GM12878 (cell line): ENCODE measurements at regions not wholly inside any gene's neighbourhood (a gene's known extent, or its start where the extent isn't known, plus 50 kb on each side); places are given as distances from the start of the nearest gene placed in this dataset.

Source experiments
- ATAC-seq: fragments of 200-7000 bp; cut with Tn5 transposase; 3 replicates; pipeline ENCODE4 v1.9.1; 2020; ENCODE audit warnings: mild to moderate bottlenecking, moderate library complexity
- BruUV-seq: library from RNA; stranded (reverse); fragments of 400-500 nt; replicated peaks from 2 replicates; lab custom pipeline; 2021; lab: Mats Ljungman, UMichigan
- CTCF ChIA-PET: fragments of 300-600 bp; sonication (Branson Sonifier 250); formaldehyde crosslinking; extraction: SDS; loops from one replicate; lab custom pipeline; 2021; ENCODE audit warnings: inconsistent platforms; lab: Yijun Ruan, JAX
- POLR2A ChIA-PET: fragments of 350-600 bp; formaldehyde crosslinking; extraction: SDS; loops from one replicate; lab custom pipeline; 2021; ENCODE audit warnings: inconsistent platforms; lab: Charles Lee
- RAD21 ChIA-PET: fragments of 300-600 bp; sonication (Branson Sonifier 250); formaldehyde crosslinking; loops from one replicate; lab custom pipeline; 2023; ENCODE audit warnings: antibody characterized with exemption; ENCODE audit not compliant: unreplicated experiment; lab: Charles Lee
- SMC1A ChIA-PET: fragments of 300-600 bp; sonication (Branson Sonifier 250); formaldehyde crosslinking; loops from one replicate; lab custom pipeline; 2023; ENCODE audit not compliant: unreplicated experiment, uncharacterized antibody; lab: Charles Lee
- DNase-seq: peaks from one replicate; pipeline ENCODE4 v3.0.0-alpha.2; 2011; ENCODE audit warnings: low read depth, low spot score
- FAIRE-seq: peaks from 3 replicates; lab custom pipeline; 2011; peaks lifted over from hg19 to GRCh38; lab: Jason Lieb, UNC
- H2AFZ ChIP-seq: 2 replicates; pipeline ENCODE4 v1.6.0; 2011; ENCODE audit warnings: low read depth, low read length, control low read depth; ENCODE audit not compliant: control insufficient read depth
- H3K27ac ChIP-seq: 2 replicates; pipeline ENCODE4 v1.5.1; 2011; ENCODE audit warnings: control low read depth; ENCODE audit not compliant: control insufficient read depth, insufficient read depth
- H3K27me3 ChIP-seq, 2 experiments: replicated peaks in 1 of 2; 2 replicates each; pipeline versions ENCODE4 v1.6.0 to v1.6.1; 2011; ENCODE audit warnings: low read length in 1 of 2; ENCODE audit not compliant: control insufficient read depth in 2 of 2, insufficient read depth in 2 of 2
- H3K36me3 ChIP-seq, 2 experiments: 2 replicates each; pipeline ENCODE4 v1.5.1; 2011; ENCODE audit warnings: low read length in 1 of 2; ENCODE audit not compliant: control insufficient read depth in 2 of 2, insufficient read depth in 2 of 2
- H3K4me1 ChIP-seq: 2 replicates; pipeline ENCODE4 v1.6.1; 2011; ENCODE audit warnings: mild to moderate bottlenecking, low read length, moderate library complexity, mixed read lengths; ENCODE audit not compliant: control insufficient read depth, insufficient read depth
- H3K4me2 ChIP-seq: 2 replicates; pipeline ENCODE4 v1.6.0; 2011; ENCODE audit warnings: control low read depth; ENCODE audit not compliant: control insufficient read depth, insufficient read depth
- H3K4me3 ChIP-seq: fragments of 200-600 bp; sonication (generic); 2 replicates; pipeline ENCODE4 v1.5.1; 2016
- H3K79me2 ChIP-seq: 2 replicates; pipeline ENCODE4 v1.6.0; 2011; ENCODE audit warnings: low read length; ENCODE audit not compliant: control insufficient read depth, insufficient read depth
- H3K9ac ChIP-seq: 2 replicates; pipeline ENCODE4 v1.8.0; 2011; ENCODE audit warnings: low read length, control low read depth, mixed read lengths; ENCODE audit not compliant: control insufficient read depth, insufficient read depth
- H3K9me3 ChIP-seq: replicated peaks from 3 replicates; pipeline ENCODE4 v1.5.1; 2011; ENCODE audit warnings: mild to moderate bottlenecking, low read length; ENCODE audit not compliant: control insufficient read depth, insufficient read depth
- H4K20me1 ChIP-seq: 2 replicates; pipeline ENCODE4 v1.6.0; 2011; ENCODE audit not compliant: control insufficient read depth, insufficient read depth
- BCLAF1 ChIP-seq: fragments of 450-650 bp; IDR thresholded peaks from 2 replicates; pipeline ENCODE4 v1.6.1; 2017; ENCODE audit warnings: antibody characterized with exemption, mild to moderate bottlenecking, moderate library complexity
- BMI1 ChIP-seq: fragments of 450-650 bp; IDR thresholded peaks from 2 replicates; pipeline ENCODE4 v1.6.1; 2016; ENCODE audit warnings: mild to moderate bottlenecking, moderate library complexity, borderline replicate concordance
- CBX3 ChIP-seq: fragments of 200-600 bp; sonication (generic); IDR thresholded peaks from 2 replicates; pipeline ENCODE4 v1.6.1; 2016; ENCODE audit warnings: low read depth, borderline replicate concordance
- CUX1 ChIP-seq: IDR thresholded peaks from 2 replicates; pipeline ENCODE4 v1.6.1; 2012; ENCODE audit warnings: improper control_type of control experiment, low read depth, low read length; ENCODE audit not compliant: insufficient replicate concordance
- E2F8 ChIP-seq: fragments of 450-650 bp; IDR thresholded peaks from 2 replicates; pipeline ENCODE4 v1.6.1; 2018; ENCODE audit warnings: mild to moderate bottlenecking, low read depth, moderate library complexity; ENCODE audit not compliant: partially characterized antibody
- MTA3 ChIP-seq: IDR thresholded peaks from 2 replicates; pipeline ENCODE4 v1.6.1; 2012; ENCODE audit warnings: low read length, inconsistent platforms, borderline replicate concordance
- TCF3 ChIP-seq: IDR thresholded peaks from 2 replicates; pipeline ENCODE4 v1.6.1; 2012; ENCODE audit warnings: low read depth, mild to moderate bottlenecking, low read length, borderline replicate concordance; ENCODE audit not compliant: insufficient read depth
- WGBS: methylation state at CpG from one replicate; pipeline ENCODE4 v1.1.6; 2016; ENCODE audit warnings: low lambda C conversion rate; ENCODE audit not compliant: insufficient replicate concordance, insufficient coverage; ENCODE audit errors: missing lambda C conversion rate; 5-methylcytosine and 5-hydroxymethylcytosine counted together
- in situ Hi-C: fragments of 300-500 bp; cut with MboI; formaldehyde crosslinking; loops from 9 replicates; pipeline ENCODE4 v1.14.3; 2018; ENCODE audit warnings: mixed read lengths
- intact Hi-C: fragments of 100-400 bp; cut with micrococcal nuclease; formaldehyde crosslinking; loops from one replicate; pipeline ENCODE4 v1.14.2; 2022; ENCODE audit not compliant: unreplicated experiment
- TF ChIP-seq, protein P1 (sequence below): fragments of 450-650 bp; IDR thresholded peaks from 2 replicates; pipeline ENCODE4 v1.6.1; 2017; ENCODE audit warnings: mild to moderate bottlenecking, moderate library complexity

GRCh38 chr5:143662020-143662419 lies 149.9 kb upstream of the HMHB1 start:
- intact Hi-C loops (no loop called here), in situ Hi-C loops (no loop called here)
- no peaks in the 10 kb centered on the region for H3K36me3 ChIP-seq
- ChIA-PET POLR2A (interaction anchor here (1.3 kb wide), 1 partner anchor 21 kb away, joined by 3 read pairs; no protein-coding TSS in a partner anchor), CTCF (no interaction called here), RAD21 (interaction anchor here (1.3 kb wide), 1 partner anchor 8 kb away, joined by 3 read pairs; no protein-coding TSS in a partner anchor), SMC1A (interaction anchor here (2.6 kb wide), 1 partner anchor 14 kb away, joined by 8 read pairs; no protein-coding TSS in a partner anchor)
- no peak overlapping the region for H3K4me2 ChIP-seq
- H3K27ac ChIP-seq = no peak overlapping the region
- WGBS = 71% methylated on average over 1 of the region's 1 CpG
- H3K27me3 ChIP-seq = no peaks in the 10 kb centered on the region
- ATAC-seq (no peak), FAIRE-seq (no peak), DNase-seq (no peak)
- H3K79me2 ChIP-seq = no peaks in the 10 kb centered on the region
- H2AFZ ChIP-seq = no peak overlapping the region
- no peak overlapping the region for H3K9ac ChIP-seq
- no peaks in the 10 kb centered on the region for H3K9me3 ChIP-seq
- H3K4me1 ChIP-seq = no peaks in the 10 kb centered on the region
- no TSS peak for BruUV-seq
- H4K20me1 ChIP-seq = no peaks in the 10 kb centered on the region
- no peak overlapping the region for H3K4me3 ChIP-seq
- TF ChIP-seq CUX1 (no peak), BMI1 (no peak), BCLAF1 (no peak), TCF3 (no peak), MTA3 (no peak), CBX3 (no peak), E2F8 (no peak)
- TF ChIP-seq, protein P1, sequence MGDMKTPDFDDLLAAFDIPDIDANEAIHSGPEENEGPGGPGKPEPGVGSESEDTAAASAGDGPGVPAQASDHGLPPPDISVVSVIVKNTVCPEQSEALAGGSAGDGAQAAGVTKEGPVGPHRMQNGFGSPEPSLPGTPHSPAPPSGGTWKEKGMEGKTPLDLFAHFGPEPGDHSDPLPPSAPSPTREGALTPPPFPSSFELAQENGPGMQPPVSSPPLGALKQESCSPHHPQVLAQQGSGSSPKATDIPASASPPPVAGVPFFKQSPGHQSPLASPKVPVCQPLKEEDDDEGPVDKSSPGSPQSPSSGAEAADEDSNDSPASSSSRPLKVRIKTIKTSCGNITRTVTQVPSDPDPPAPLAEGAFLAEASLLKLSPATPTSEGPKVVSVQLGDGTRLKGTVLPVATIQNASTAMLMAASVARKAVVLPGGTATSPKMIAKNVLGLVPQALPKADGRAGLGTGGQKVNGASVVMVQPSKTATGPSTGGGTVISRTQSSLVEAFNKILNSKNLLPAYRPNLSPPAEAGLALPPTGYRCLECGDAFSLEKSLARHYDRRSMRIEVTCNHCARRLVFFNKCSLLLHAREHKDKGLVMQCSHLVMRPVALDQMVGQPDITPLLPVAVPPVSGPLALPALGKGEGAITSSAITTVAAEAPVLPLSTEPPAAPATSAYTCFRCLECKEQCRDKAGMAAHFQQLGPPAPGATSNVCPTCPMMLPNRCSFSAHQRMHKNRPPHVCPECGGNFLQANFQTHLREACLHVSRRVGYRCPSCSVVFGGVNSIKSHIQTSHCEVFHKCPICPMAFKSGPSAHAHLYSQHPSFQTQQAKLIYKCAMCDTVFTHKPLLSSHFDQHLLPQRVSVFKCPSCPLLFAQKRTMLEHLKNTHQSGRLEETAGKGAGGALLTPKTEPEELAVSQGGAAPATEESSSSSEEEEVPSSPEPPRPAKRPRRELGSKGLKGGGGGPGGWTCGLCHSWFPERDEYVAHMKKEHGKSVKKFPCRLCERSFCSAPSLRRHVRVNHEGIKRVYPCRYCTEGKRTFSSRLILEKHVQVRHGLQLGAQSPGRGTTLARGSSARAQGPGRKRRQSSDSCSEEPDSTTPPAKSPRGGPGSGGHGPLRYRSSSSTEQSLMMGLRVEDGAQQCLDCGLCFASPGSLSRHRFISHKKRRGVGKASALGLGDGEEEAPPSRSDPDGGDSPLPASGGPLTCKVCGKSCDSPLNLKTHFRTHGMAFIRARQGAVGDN = no peak
